ENCODE measurements at regions not wholly inside any gene's neighbourhood (a gene's known extent, or its start where the extent isn't known, plus 50 kb on each side); places are given as distances from the start of the nearest gene placed in this dataset.

DNA sequence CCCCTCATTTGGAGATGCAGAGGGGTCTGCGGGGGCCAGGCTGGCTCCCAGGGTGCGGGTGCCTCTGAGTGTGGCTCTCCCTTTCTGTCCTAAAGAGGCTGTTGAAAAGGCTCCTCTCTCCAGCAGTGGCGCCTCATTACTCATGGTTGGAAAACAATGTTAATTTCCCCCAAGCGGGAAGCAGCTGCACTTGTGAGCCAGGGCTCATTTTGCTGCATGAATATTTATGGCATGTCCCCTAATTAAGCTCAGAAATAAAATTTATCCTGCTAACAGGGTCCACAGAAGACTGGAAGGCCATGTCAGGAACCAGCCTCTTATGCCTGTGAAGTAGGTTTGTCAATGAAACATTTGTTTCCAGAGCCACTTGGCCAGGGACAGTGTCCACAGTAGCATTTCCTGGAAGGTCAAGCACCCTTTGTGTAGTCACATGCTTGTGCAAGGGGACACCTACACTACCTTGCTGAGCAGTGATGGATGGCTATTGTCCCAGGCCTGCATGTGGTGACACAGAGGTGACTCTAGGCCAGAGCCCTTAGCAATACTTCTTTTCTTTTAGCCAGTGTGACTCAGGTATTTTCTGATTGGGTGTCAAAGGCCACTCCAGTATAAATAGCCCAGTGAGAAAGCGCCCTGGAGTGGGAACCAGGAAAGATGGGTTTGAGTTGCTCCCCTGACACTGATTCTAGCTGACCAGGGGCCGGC, 259.0 kb downstream of the FOXD2 start:
- TF ChIP-seq CTCF (conservative IDR thresholded peaks at IDR 0.05; ENCODE audit: low read depth in 2 of 2) (no peak), REST (IDR thresholded peaks at IDR 0.05; ENCODE audit: unreplicated experiment) (no peak), EZH2 (IDR thresholded peaks at IDR 0.05; ENCODE audit: low read depth, unreplicated experiment) (no peak), CREB1 (CRISPR knock-in tag; IDR thresholded peaks at IDR 0.05; ENCODE audit: low read depth) (no peak), POLR2AphosphoS5 (IDR thresholded peaks at IDR 0.05; ENCODE audit: low read depth) (no peak), EZH2phosphoT487 (IDR thresholded peaks at IDR 0.05; ENCODE audit: unreplicated experiment) (no peak), NANOG (IDR thresholded peaks at IDR 0.05; ENCODE audit: borderline replicate concordance) (no peak), JUNB (IDR thresholded peaks at IDR 0.05; ENCODE audit: unreplicated experiment) (no peak), STAT1 (IDR thresholded peaks at IDR 0.05; ENCODE audit: unreplicated experiment) (no peak)
- TF ChIP-seq, protein P1, sequence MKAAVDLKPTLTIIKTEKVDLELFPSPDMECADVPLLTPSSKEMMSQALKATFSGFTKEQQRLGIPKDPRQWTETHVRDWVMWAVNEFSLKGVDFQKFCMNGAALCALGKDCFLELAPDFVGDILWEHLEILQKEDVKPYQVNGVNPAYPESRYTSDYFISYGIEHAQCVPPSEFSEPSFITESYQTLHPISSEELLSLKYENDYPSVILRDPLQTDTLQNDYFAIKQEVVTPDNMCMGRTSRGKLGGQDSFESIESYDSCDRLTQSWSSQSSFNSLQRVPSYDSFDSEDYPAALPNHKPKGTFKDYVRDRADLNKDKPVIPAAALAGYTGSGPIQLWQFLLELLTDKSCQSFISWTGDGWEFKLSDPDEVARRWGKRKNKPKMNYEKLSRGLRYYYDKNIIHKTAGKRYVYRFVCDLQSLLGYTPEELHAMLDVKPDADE (IDR thresholded peaks at IDR 0.05) = no peak
